Central memory CD8-positive, alpha-beta T cell (primary cell): ENCODE measurements at regions not wholly inside any gene's neighbourhood (a gene's known extent, or its start where the extent isn't known, plus 50 kb on each side); places are given as distances from the start of the nearest gene placed in this dataset.
"Not testable (repeated sequence)": the region's sequence is repeated elsewhere in the genome, so short reads cannot be mapped to it uniquely, and the experiment has no call there.

Experiments
- ATAC-seq: fragments of 150-1000 bp; cut with Tn5 transposase; replicated peaks from 2 replicates; pipeline ENCODE4 v1.10.0; 2022; ENCODE audit warnings: mild to moderate bottlenecking, moderate FRiP score, moderate number of reproducible peaks; ENCODE audit not compliant: poor library complexity, severe bottlenecking; ENCODE audit errors: extremely low read depth
- DNase-seq, 2 donors: peaks; one replicate each; pipeline ENCODE4 v3.0.0; 2021; ENCODE audit warnings: low spot score in 2 of 2
- H3K27ac Mint-ChIP-seq: one replicate; pipeline ENCODE4 v1.8.0; 2022; ENCODE audit warnings: low read depth, mild to moderate bottlenecking, moderate library complexity, mixed read lengths
- H3K27me3 Mint-ChIP-seq: one replicate; pipeline ENCODE4 v1.8.0; 2022; ENCODE audit warnings: mixed read lengths
- H3K36me3 Mint-ChIP-seq: one replicate; pipeline ENCODE4 v1.8.0; 2022; ENCODE audit warnings: mild to moderate bottlenecking, moderate library complexity, mixed read lengths; ENCODE audit not compliant: insufficient read depth
- H3K4me1 Mint-ChIP-seq: one replicate; pipeline ENCODE4 v1.8.0; 2022; ENCODE audit warnings: mixed read lengths
- H3K4me3 Mint-ChIP-seq: one replicate; pipeline ENCODE4 v1.8.0; 2022; ENCODE audit warnings: mild to moderate bottlenecking, moderate library complexity, mixed read lengths
- H3K9me3 Mint-ChIP-seq: one replicate; pipeline ENCODE4 v1.8.0; 2022; ENCODE audit warnings: mixed read lengths

- H3K27me3 Mint-ChIP-seq, H3K36me3 Mint-ChIP-seq, DNase-seq, H3K27ac Mint-ChIP-seq, H3K4me1 Mint-ChIP-seq, H3K4me3 Mint-ChIP-seq, ATAC-seq: not testable (repeated sequence)
- peaks cover 25% of the 10 kb centered on the region for H3K9me3 Mint-ChIP-seq
Measured at GRCh38 chr18:73671480-73671879, 476.2 kb downstream of the FBXO15 start.

- ATAC-seq = no peak
- no peak for DNase-seq
- no peaks in the 10 kb centered on the region for H3K27me3 Mint-ChIP-seq
- no peak overlapping the region for H3K4me3 Mint-ChIP-seq
- H3K4me1 Mint-ChIP-seq = no peaks in the 10 kb centered on the region
- H3K36me3 Mint-ChIP-seq = no peaks in the 10 kb centered on the region
- H3K27ac Mint-ChIP-seq = no peak overlapping the region
- peaks cover 20% of the 10 kb centered on the region for H3K9me3 Mint-ChIP-seq
Measured at GRCh38 chr18:73670524-73670923, 477.1 kb downstream of the FBXO15 start.

- H3K9me3 Mint-ChIP-seq = peaks cover 16% of the 10 kb centered on the region
- ATAC-seq (no peak), DNase-seq (no peak)
- no peaks in the 10 kb centered on the region for H3K36me3 Mint-ChIP-seq
- no peaks in the 10 kb centered on the region for H3K4me1 Mint-ChIP-seq
- H3K27me3 Mint-ChIP-seq = no peaks in the 10 kb centered on the region
- no peak overlapping the region for H3K4me3 Mint-ChIP-seq
- H3K27ac Mint-ChIP-seq = no peak overlapping the region
Measured at GRCh38 chr18:73670039-73670438, 477.6 kb downstream of the FBXO15 start.

GRCh38 chr18:73669297-73669696 is 478.3 kb downstream of the FBXO15 start:
- Mint-ChIP-seq H3K36me3 (no peaks in the 10 kb centered on the region), H3K4me1 (no peaks in the 10 kb centered on the region), H3K27ac (no peak overlapping the region), H3K27me3 (no peaks in the 10 kb centered on the region), H3K4me3 (no peak overlapping the region), H3K9me3 (peaks cover 16% of the 10 kb centered on the region)
- DNase-seq = no peak
- ATAC-seq = no peak

DNA sequence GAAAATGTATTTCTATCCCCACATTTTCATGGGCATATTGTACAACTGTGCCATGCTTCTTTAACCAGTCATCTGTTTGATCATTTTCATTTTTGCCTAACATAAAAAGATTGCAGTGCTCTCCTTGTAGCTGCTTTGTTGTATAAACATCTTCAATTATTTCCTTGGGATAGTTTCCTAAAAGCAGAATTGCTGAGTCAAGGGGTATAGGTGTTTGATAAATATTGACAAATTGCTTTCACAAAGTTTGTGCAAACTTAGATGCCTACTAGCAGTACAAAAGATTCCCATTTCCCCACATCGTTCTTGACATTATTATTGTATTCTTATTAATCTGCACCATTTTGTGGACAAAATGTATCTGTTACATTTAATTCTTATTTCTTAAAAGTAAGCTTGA is 479.6 kb downstream of the FBXO15 start:
- H3K27ac Mint-ChIP-seq = no peak overlapping the region
- H3K9me3 Mint-ChIP-seq = peaks cover 16% of the 10 kb centered on the region
- H3K27me3 Mint-ChIP-seq = no peaks in the 10 kb centered on the region
- DNase-seq (no peak), ATAC-seq (no peak)
- no peak overlapping the region for H3K4me3 Mint-ChIP-seq
- H3K4me1 Mint-ChIP-seq = no peaks in the 10 kb centered on the region
- H3K36me3 Mint-ChIP-seq = no peaks in the 10 kb centered on the region

DNA sequence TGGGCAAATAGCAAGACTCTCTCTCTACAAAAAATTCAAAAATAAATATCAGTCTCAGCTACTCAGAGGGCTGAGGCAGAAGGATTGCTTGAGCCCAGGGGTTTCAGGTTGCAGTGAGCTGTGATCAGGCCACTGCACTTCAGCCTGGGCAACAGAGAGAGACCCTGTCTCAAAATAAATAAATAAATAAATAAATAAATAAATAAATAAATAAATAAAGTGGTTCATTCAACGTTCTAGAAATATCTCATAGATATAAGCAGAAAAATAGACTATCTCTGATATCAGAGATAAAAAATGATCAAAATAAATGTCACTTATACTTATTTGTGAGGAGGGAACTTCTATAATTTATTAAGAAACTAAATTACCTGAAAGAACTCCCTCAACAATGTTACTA is 480.9 kb downstream of the FBXO15 start:
- DNase-seq (no peak), ATAC-seq (no peak)
- no peak overlapping the region for H3K27ac Mint-ChIP-seq
- H3K36me3 Mint-ChIP-seq = no peaks in the 10 kb centered on the region
- no peaks in the 10 kb centered on the region for H3K4me1 Mint-ChIP-seq
- H3K9me3 Mint-ChIP-seq = peaks cover 10% of the 10 kb centered on the region
- H3K4me3 Mint-ChIP-seq = no peak overlapping the region
- H3K27me3 Mint-ChIP-seq = no peaks in the 10 kb centered on the region

DNA sequence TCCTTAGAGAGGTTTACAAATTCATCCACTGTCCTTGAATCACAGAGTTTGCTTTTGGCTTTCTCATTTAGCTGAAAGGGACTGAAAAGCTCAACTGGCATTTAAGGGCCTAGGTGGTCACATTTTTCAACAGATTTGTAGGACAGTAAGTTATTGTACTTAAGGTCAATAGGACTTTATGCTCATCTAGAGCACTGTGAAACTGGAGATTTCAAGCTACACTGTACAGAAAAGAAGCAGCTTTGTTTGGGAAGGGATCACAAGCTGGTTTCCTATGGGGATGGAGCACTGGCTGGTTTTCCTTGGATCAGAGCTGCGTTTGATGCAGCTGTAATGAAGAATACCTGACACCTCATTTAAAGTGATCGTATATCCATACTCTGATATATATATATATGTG is 482.7 kb downstream of the FBXO15 start:
- Mint-ChIP-seq H3K27ac (no peak overlapping the region), H3K27me3 (no peaks in the 10 kb centered on the region), H3K36me3 (no peaks in the 10 kb centered on the region), H3K4me3 (no peak overlapping the region), H3K9me3 (no peaks in the 10 kb centered on the region), H3K4me1 (no peaks in the 10 kb centered on the region)
- no peak for DNase-seq
- ATAC-seq = no peak

DNA sequence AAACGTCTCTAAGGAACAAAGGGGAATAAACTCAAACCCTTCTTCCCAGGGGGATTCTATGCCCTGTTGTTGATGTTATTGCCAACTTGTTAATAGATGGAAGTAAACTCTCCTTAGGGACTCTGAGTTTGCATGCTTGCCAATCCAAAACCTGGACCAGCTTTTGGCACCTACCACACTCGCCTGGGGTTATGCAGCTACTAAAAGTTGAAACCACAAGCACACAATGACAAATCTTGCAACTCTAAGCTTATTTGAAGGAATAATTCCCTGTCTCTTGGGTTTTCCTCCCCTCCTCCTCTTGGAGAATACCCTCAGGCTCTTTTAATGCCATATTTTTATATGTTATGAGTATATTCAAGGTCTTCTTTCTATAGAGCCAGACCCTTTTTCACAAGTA is 484.1 kb downstream of the FBXO15 start:
- no peak overlapping the region for H3K4me3 Mint-ChIP-seq

DNA sequence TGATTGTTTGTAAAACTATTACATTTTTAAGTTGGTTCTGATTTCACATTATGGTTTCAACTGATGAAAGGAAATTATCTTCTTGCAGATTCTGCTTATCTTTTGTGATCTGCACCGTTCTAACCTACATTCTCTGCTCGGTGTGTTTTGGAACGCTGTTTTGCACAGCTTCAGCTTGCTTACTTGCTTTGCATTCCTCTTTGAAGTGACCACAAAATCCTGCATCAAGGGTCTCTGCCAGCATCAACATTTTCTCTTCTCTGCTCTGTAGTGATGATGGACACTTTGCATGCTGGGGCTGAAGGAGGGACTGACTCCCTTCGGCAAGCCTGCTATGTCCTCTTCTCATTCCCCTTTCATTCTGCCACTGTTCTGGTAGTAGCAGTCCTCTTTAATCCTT is 485.2 kb downstream of the FBXO15 start:
- no peak for ATAC-seq
- no peak for DNase-seq
- Mint-ChIP-seq H3K27ac (no peak overlapping the region), H3K4me1 (no peaks in the 10 kb centered on the region), H3K36me3 (no peaks in the 10 kb centered on the region), H3K27me3 (no peaks in the 10 kb centered on the region), H3K4me3 (no peak overlapping the region), H3K9me3 (no peaks in the 10 kb centered on the region)

More for the DNA sequence above, 484.1 kb downstream of the FBXO15 start:
- Mint-ChIP-seq H3K36me3 (no peaks in the 10 kb centered on the region), H3K9me3 (no peaks in the 10 kb centered on the region), H3K27me3 (no peaks in the 10 kb centered on the region), H3K4me1 (no peaks in the 10 kb centered on the region), H3K27ac (no peak overlapping the region)
- no peak for ATAC-seq
- no peak for DNase-seq

- Mint-ChIP-seq H3K4me1 (no peaks in the 10 kb centered on the region), H3K36me3 (no peaks in the 10 kb centered on the region), H3K27ac (no peak overlapping the region), H3K27me3 (no peaks in the 10 kb centered on the region), H3K4me3 (no peak overlapping the region), H3K9me3 (no peaks in the 10 kb centered on the region)
- DNase-seq (no peak), ATAC-seq (no peak)
Measured at GRCh38 chr18:73660931-73661856, 486.4 kb downstream of the FBXO15 start.

DNA sequence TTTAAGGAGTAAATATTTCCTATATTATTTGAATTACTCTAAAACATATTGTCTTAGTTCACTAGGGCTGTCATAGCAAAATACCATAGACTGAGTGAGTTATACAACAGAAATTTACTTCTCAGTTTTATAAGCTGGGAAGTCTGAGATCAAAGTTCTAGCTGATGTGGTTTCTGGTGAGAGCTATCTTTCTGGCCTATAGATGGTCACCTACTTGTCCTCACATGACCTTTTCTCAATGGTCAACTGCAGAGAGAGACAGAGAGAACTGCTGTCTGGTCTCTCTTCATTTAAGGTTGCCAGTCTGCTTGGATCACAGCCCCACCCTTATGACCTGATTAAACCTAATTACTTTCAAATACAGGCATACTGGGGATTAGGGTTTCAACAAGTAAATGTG is 490.9 kb downstream of the FBXO15 start:
- ATAC-seq (no peak), DNase-seq (no peak)
- peaks cover 10% of the 10 kb centered on the region for H3K9me3 Mint-ChIP-seq
- H3K27ac Mint-ChIP-seq = no peak overlapping the region
- H3K4me3 Mint-ChIP-seq = no peak overlapping the region
- no peaks in the 10 kb centered on the region for H3K36me3 Mint-ChIP-seq
- no peaks in the 10 kb centered on the region for H3K4me1 Mint-ChIP-seq
- H3K27me3 Mint-ChIP-seq = no peaks in the 10 kb centered on the region

DNA sequence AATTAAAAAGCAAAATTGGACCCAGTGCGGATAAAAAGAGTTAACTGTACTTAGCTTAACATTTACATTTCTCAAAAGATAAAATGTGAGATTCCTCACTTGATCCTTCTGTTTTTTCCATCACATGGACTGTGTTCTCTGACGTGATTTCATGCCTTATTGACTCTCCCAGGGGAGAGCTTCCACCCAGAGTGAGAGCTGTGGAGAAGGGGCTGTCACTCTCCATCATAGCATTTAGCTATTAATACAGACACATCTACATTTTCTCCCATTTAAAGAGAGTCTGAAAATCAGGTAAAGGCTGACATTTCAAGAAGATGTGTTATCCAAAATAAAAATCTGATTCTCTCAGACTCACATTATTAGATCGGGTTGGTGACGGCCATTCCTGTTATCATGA is 493.8 kb downstream of the FBXO15 start:
- no peak overlapping the region for H3K27ac Mint-ChIP-seq
- DNase-seq = no peak
- H3K4me3 Mint-ChIP-seq = no peak overlapping the region
- no peak for ATAC-seq
- H3K36me3 Mint-ChIP-seq = no peaks in the 10 kb centered on the region
- no peaks in the 10 kb centered on the region for H3K4me1 Mint-ChIP-seq
- no peaks in the 10 kb centered on the region for H3K27me3 Mint-ChIP-seq
- peaks cover 11% of the 10 kb centered on the region for H3K9me3 Mint-ChIP-seq

- no peak overlapping the region for H3K27ac Mint-ChIP-seq
- no peak overlapping the region for H3K4me3 Mint-ChIP-seq
- no peaks in the 10 kb centered on the region for H3K36me3 Mint-ChIP-seq
- peaks cover 14% of the 10 kb centered on the region for H3K9me3 Mint-ChIP-seq
- DNase-seq (no peak), ATAC-seq (no peak)
- no peaks in the 10 kb centered on the region for H3K4me1 Mint-ChIP-seq
- H3K27me3 Mint-ChIP-seq = no peaks in the 10 kb centered on the region
Measured at GRCh38 chr18:73653251-73653650, 494.4 kb downstream of the FBXO15 start.
